ENCODE measurements at regions not wholly inside any gene's neighbourhood (a gene's known extent, or its start where the extent isn't known, plus 50 kb on each side); places are given as distances from the start of the nearest gene placed in this dataset.

DNA sequence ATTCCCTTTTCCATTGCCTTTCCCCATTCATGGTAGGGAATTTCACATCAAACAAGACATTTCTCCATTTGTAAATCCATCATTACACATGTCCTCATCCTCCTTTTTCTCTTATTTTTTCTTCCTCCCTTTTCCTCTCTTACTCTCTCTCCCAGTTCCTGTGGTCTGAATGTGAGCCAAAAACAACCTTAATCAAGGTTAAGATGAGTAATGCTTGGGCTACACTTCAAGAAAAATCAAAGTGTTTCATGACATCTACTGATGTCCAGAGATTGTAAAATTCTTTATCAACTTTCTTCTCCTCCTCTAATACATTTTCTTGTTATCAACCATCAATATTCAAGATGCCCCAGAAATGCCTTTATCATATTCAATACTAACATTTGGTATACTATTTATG lies 172.5 kb upstream of the PRNP start:
- Histone ChIP-seq H3K27ac (no peak overlapping the region), H3K4me1 (no peaks in the 10 kb centered on the region), H3K4me3 (no peak overlapping the region), H3K36me3 (no peaks in the 10 kb centered on the region), H3K27me3 (no peaks in the 10 kb centered on the region), H3K9me3 (no peaks in the 10 kb centered on the region)
- intact Hi-C loops (cut with DNase I; ENCODE audit: low total_unique reads): no loop called here
- no peak for TF ChIP-seq POLR2AphosphoS5 (IDR thresholded peaks at IDR 0.05)
- TF ChIP-seq, protein P1, sequence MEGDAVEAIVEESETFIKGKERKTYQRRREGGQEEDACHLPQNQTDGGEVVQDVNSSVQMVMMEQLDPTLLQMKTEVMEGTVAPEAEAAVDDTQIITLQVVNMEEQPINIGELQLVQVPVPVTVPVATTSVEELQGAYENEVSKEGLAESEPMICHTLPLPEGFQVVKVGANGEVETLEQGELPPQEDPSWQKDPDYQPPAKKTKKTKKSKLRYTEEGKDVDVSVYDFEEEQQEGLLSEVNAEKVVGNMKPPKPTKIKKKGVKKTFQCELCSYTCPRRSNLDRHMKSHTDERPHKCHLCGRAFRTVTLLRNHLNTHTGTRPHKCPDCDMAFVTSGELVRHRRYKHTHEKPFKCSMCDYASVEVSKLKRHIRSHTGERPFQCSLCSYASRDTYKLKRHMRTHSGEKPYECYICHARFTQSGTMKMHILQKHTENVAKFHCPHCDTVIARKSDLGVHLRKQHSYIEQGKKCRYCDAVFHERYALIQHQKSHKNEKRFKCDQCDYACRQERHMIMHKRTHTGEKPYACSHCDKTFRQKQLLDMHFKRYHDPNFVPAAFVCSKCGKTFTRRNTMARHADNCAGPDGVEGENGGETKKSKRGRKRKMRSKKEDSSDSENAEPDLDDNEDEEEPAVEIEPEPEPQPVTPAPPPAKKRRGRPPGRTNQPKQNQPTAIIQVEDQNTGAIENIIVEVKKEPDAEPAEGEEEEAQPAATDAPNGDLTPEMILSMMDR (IDR thresholded peaks at IDR 0.05): no peak
- TF ChIP-seq POLR2A (IDR thresholded peaks at IDR 0.05): no peak
- no peak for DNase-seq (ENCODE audit: low spot score in 2 of 2)

GRCh38 chr20:4512891-4513550 lies 173.2 kb upstream of the PRNP start:
- Histone ChIP-seq H3K4me3 (no peak overlapping the region), H3K9me3 (no peaks in the 10 kb centered on the region), H3K36me3 (no peaks in the 10 kb centered on the region), H3K27me3 (no peaks in the 10 kb centered on the region), H3K4me1 (no peaks in the 10 kb centered on the region), H3K27ac (no peak overlapping the region)
- intact Hi-C loops (cut with DNase I; ENCODE audit: low total_unique reads): no loop called here
- TF ChIP-seq POLR2AphosphoS5 (IDR thresholded peaks at IDR 0.05) (no peak), POLR2A (IDR thresholded peaks at IDR 0.05) (no peak)
- TF ChIP-seq, protein P1 (IDR thresholded peaks at IDR 0.05): no peak
- DNase-seq (ENCODE audit: low spot score in 2 of 2): no peak

- H3K4me3 ChIP-seq: no peak overlapping the region
- H3K36me3 ChIP-seq: no peaks in the 10 kb centered on the region
These were observed 174.5 kb upstream of the PRNP start for GRCh38 chr20:4511776-4512175.

DNA sequence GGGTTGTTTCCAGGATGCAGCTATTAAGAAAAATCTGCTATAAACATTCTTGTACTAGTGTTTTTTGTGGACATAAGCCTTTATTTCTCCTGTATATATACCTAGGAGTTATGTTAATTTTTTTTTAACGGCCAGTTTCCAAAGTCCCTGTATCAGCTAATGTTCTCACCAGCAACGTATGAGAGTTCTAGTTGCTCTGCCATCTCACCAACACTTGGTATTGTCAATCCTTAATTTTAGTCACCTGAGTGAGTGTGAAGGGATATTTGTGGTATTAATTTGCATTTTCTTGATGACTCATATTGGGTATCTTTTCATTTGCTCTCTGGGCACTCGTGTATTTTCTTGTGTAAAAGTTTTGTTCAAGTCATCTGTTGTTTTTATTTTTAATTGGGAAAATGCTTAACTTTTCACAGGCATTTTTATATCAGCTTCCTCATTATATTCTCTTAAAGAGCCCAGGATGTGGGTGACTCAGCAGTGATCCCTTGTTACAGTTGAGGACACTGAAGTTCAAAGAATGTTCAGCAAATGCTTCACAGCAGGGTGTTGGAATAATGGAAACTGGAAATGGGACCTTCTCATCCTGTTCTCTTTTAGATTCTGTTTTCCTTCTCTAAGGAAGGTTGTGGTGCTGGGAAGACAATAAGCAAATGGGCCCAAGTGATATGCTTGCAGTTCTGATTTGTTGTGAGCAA lies 176.3 kb upstream of the PRNP start:
- H3K9me3 ChIP-seq: no peaks in the 10 kb centered on the region
- H3K27me3 ChIP-seq: no peaks in the 10 kb centered on the region
- TF ChIP-seq POLR2AphosphoS5 (IDR thresholded peaks at IDR 0.05) (no peak), POLR2A (IDR thresholded peaks at IDR 0.05) (no peak)
- TF ChIP-seq, protein P1 (IDR thresholded peaks at IDR 0.05): no peak
- intact Hi-C loops (cut with DNase I; ENCODE audit: low total_unique reads): no loop called here
- no peaks in the 10 kb centered on the region for H3K36me3 ChIP-seq
- no peak overlapping the region for H3K27ac ChIP-seq
- no peaks in the 10 kb centered on the region for H3K4me1 ChIP-seq
- no peak overlapping the region for H3K4me3 ChIP-seq
- DNase-seq (ENCODE audit: low spot score in 2 of 2): no peak

More at GRCh38 chr20:4511776-4512175, 174.5 kb upstream of the PRNP start:
- H3K27me3 ChIP-seq: no peaks in the 10 kb centered on the region
- TF ChIP-seq, protein P1 (IDR thresholded peaks at IDR 0.05): no peak
- no peak for TF ChIP-seq POLR2A (IDR thresholded peaks at IDR 0.05)
- no peak for TF ChIP-seq POLR2AphosphoS5 (IDR thresholded peaks at IDR 0.05)
- intact Hi-C loops (cut with DNase I; ENCODE audit: low total_unique reads): no loop called here
- H3K27ac ChIP-seq: no peak overlapping the region
- H3K4me1 ChIP-seq: no peaks in the 10 kb centered on the region
- no peaks in the 10 kb centered on the region for H3K9me3 ChIP-seq
- no peak for DNase-seq (ENCODE audit: low spot score in 2 of 2)

- no peak for TF ChIP-seq POLR2AphosphoS5 (IDR thresholded peaks at IDR 0.05)
- no peak for TF ChIP-seq POLR2A (IDR thresholded peaks at IDR 0.05)
- TF ChIP-seq, protein P1 (IDR thresholded peaks at IDR 0.05): no peak
- intact Hi-C loops (cut with DNase I; ENCODE audit: low total_unique reads): no loop called here
- DNase-seq (ENCODE audit: low spot score in 2 of 2): no peak
- H3K4me3 ChIP-seq: no peak overlapping the region
- H3K4me1 ChIP-seq: no peaks in the 10 kb centered on the region
- no peaks in the 10 kb centered on the region for H3K27me3 ChIP-seq
- H3K27ac ChIP-seq: no peak overlapping the region
- H3K36me3 ChIP-seq: no peaks in the 10 kb centered on the region
- H3K9me3 ChIP-seq: no peaks in the 10 kb centered on the region
These were observed 177.5 kb upstream of the PRNP start for GRCh38 chr20:4508773-4509172.
